Spleen (tissue), 7 donors: ENCODE measurements at regions not wholly inside any gene's neighbourhood (a gene's known extent, or its start where the extent isn't known, plus 50 kb on each side); places are given as distances from the start of the nearest gene placed in this dataset.

Source experiments
- CTCF ChIP-seq, 11 experiments: fragments of 200-600 bp in 7 of 11; fragments of 450-650 bp in 4 of 11; sonication (generic) in 4 of 11; IDR thresholded peaks in 8 of 11; conservative IDR thresholded peaks in 3 of 11; 1 replicate in 7 of 11; 2 replicates in 4 of 11; pipeline versions ENCODE4 v1.4.0 to v1.8.0; 2016 to 2021; ENCODE audit warnings: antibody characterized with exemption in 11 of 11, inconsistent platforms in 4 of 11, mild to moderate bottlenecking in 1 of 11
- POLR2A ChIP-seq, 3 donors: fragments of 450-650 bp; IDR thresholded peaks; one replicate each; pipeline ENCODE4 v1.5.1; 2017; ENCODE audit warnings: antibody characterized with exemption in 3 of 3, mild to moderate bottlenecking in 1 of 3
- donor health status: DM: no; HTN: no; CAD: no; lungs with moderate emphysema.
- donor health status: DM: no; HTN: no; CAD: no.
- donor health status: DM: no; HTN: no; CAD: no.

GRCh38 chr9:75499812-75500211, 390.7 kb upstream of the PCSK5 start:
- TF ChIP-seq CTCF (IDR thresholded peaks at IDR 0.05 in 8 of 11, conservative IDR thresholded peaks at IDR 0.05 in 3 of 11) (no peak), POLR2A (IDR thresholded peaks at IDR 0.05) (no peak)
